ENCODE measurements at regions not wholly inside any gene's neighbourhood (a gene's known extent, or its start where the extent isn't known, plus 50 kb on each side); places are given as distances from the start of the nearest gene placed in this dataset.

DNA sequence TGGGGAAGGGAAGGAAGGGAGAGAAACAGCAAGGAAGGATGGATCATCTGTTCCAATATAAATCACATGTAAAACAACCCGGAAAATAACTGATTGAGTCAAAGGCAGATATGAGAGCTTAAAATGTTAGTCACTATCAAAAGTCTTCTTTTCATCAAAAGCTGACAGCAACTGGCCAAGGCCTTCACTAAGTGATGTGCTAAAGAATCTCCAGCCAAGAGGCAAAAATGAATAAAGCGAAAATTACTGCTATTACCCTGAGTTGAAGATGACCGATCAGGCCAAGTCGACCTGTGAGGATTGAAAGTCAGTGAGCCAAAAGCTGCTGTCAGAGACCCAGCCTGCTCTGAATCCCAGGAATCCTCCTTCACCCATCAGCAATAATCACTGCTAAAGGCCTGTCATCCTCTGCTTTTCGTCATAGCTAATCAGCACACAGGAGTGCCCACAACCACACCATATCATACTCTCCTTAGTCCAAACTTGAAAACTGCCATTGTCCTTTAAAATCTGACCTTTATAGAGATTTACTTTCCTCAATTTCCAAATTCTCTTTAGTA lies 736.9 kb downstream of the TLE1 start:
- DNase-seq (ENCODE audit: low read depth, low spot score) = no peak
- ChIA-PET CTCF (no interaction called here), POLR2A (no interaction called here)
- H3K4me3 ChIP-seq (ENCODE audit: low read depth, low read length) = no peak overlapping the region
- TF ChIP-seq, protein P1, sequence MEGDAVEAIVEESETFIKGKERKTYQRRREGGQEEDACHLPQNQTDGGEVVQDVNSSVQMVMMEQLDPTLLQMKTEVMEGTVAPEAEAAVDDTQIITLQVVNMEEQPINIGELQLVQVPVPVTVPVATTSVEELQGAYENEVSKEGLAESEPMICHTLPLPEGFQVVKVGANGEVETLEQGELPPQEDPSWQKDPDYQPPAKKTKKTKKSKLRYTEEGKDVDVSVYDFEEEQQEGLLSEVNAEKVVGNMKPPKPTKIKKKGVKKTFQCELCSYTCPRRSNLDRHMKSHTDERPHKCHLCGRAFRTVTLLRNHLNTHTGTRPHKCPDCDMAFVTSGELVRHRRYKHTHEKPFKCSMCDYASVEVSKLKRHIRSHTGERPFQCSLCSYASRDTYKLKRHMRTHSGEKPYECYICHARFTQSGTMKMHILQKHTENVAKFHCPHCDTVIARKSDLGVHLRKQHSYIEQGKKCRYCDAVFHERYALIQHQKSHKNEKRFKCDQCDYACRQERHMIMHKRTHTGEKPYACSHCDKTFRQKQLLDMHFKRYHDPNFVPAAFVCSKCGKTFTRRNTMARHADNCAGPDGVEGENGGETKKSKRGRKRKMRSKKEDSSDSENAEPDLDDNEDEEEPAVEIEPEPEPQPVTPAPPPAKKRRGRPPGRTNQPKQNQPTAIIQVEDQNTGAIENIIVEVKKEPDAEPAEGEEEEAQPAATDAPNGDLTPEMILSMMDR (IDR thresholded peaks at IDR 0.05; ENCODE audit: insufficient read depth, low read length, missing control alignments) = no peak

DNA sequence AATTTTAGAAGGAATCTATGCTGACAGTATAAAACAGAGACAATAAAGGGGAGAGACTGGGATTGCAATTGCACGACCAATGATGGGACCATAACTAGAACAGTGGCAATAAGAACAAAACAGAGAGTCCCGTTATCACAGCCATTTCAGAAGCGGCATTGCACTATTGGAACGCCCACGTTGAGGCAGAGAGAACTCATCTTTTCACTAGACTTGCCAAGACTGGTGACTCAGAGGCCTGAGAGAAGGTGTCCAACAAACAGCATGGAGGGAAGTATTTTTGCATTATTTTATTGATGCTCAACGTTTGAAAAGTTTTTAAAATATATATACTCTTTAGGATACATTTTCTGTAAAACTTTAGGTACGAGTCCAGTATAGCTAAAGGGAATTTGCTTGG lies 737.7 kb downstream of the TLE1 start:
- ChIA-PET POLR2A (no interaction called here), CTCF (no interaction called here)
- no peak for DNase-seq (ENCODE audit: low read depth, low spot score)

DNA sequence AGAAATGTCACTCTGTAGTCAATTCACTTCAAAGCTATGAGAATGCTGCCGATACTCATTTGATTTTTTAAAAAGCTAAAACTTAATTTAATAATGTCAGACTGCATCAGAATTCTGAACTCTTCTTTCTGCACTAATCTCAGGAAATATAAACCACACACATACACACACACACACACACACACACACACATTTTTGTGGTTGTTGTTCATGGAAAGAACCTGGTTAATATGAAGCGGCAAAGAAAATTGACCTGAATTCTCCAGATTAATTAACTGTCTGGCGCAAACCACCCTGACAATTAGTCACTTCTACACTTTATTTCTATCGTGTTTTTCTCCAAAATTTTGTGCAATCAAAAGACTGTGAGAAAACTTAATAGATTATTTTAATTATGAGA lies 740.5 kb downstream of the TLE1 start:
- ChIA-PET POLR2A (no interaction called here), CTCF (no interaction called here)
- no peak for DNase-seq (ENCODE audit: low read depth, low spot score)
- H3K4me3 ChIP-seq (ENCODE audit: low read depth, low read length) = no peak overlapping the region
- TF ChIP-seq, protein P1 (IDR thresholded peaks at IDR 0.05; ENCODE audit: insufficient read depth, low read length, missing control alignments) = no peak

More for the DNA sequence above, 737.7 kb downstream of the TLE1 start:
- no peak overlapping the region for H3K4me3 ChIP-seq (ENCODE audit: low read depth, low read length)
- TF ChIP-seq, protein P1 (IDR thresholded peaks at IDR 0.05; ENCODE audit: insufficient read depth, low read length, missing control alignments) = no peak

DNA sequence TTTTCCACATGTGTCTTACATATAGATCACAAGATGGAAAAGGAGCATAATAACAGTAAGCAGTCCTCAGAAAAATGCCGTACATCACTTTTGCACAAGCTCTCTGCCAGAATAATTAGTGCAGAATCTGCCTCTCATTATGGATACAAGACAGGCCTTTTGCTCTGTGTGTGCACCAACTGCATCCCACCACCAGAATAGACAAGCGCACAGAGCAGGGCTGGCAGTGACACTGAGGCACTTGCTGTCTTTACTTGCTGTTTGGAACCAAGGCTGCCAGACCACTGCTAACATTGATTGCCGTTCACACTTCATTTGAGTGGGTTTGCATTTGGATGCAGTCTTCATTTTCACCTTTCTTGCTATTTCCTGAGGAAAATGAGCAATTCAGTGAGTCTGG lies 741.3 kb downstream of the TLE1 start:
- CTCF ChIA-PET = interaction anchor here (0.6 kb wide), 1 partner anchor 62 kb away, joined by 3 read pairs; no protein-coding TSS in a partner anchor
- POLR2A ChIA-PET = no interaction called here
- TF ChIP-seq, protein P1 (IDR thresholded peaks at IDR 0.05; ENCODE audit: insufficient read depth, low read length, missing control alignments) = no peak
- DNase-seq (ENCODE audit: low read depth, low spot score) = no peak
- no peak overlapping the region for H3K4me3 ChIP-seq (ENCODE audit: low read depth, low read length)

DNA sequence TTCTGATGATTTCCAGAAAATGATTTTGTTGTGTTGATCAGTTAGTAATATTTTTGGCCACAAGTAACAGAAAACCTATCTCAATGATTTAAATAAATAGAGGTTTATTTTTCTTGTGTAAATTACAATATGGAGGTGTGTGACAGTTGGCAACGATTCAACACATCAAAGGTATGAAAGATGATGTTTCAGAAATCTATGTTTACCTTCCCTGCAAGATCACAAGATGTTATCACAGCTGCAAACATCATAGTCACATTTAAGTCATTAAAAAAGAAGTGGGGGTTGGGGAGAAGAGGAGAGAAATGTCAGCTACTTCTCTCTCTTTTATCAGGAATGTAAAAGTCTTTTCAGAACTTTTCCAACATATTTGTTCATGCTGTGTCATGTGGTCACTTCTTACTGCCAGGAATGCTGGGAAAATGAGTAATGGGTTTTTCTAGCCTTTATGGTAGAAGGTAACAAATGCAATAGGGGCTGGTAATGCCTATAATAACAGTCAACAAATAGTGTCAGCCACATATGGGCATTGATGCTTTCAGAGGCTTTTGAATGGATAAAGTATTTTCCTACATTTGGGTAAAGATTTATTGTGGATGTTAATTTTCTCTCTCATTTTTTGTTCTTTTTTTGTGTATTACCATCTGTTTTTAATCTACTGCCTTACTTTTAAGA lies 742.7 kb downstream of the TLE1 start:
- DNase-seq (ENCODE audit: low read depth, low spot score) = no peak
- CTCF ChIA-PET = no interaction called here
- no peak overlapping the region for H3K4me3 ChIP-seq (ENCODE audit: low read depth, low read length)
- POLR2A ChIA-PET = no interaction called here
- TF ChIP-seq, protein P1 (IDR thresholded peaks at IDR 0.05; ENCODE audit: insufficient read depth, low read length, missing control alignments) = no peak

GRCh38 chr9:80945436-80945835 lies 743.9 kb downstream of the TLE1 start:
- CTCF ChIA-PET = interaction anchor here (0.8 kb wide), 1 partner anchor 9 kb away, joined by 3 read pairs; no protein-coding TSS in a partner anchor
- POLR2A ChIA-PET = no interaction called here
- TF ChIP-seq, protein P1 (IDR thresholded peaks at IDR 0.05; ENCODE audit: insufficient read depth, low read length, missing control alignments) = no peak
- no peak overlapping the region for H3K4me3 ChIP-seq (ENCODE audit: low read depth, low read length)
- DNase-seq (ENCODE audit: low read depth, low spot score) = no peak
